RWPE2 (cell line): ENCODE measurements at regions not wholly inside any gene's neighbourhood (a gene's known extent, or its start where the extent isn't known, plus 50 kb on each side); places are given as distances from the start of the nearest gene placed in this dataset.

Experiments used
- ATAC-seq: fragments of 200-7000 bp; cut with Tn5 transposase; 3 replicates; pipeline ENCODE4 v1.9.1; 2021; ENCODE audit warnings: low read depth
- DNase-seq: peaks from one replicate; pipeline ENCODE4 v3.0.0-alpha.2; 2020; ENCODE audit warnings: low spot score
- H3K27ac ChIP-seq: fragments of 450-650 bp; 2 replicates; pipeline ENCODE4 v1.5.1; 2017; ENCODE audit warnings: mild to moderate bottlenecking; ENCODE audit not compliant: poor library complexity, severe bottlenecking
- H3K27me3 ChIP-seq: fragments of 250-450 bp; sonication (Bioruptor Pico); 2 replicates; pipeline ENCODE4 v1.5.1; 2021; ENCODE audit warnings: mild to moderate bottlenecking, moderate library complexity; ENCODE audit not compliant: insufficient read depth, poor library complexity, severe bottlenecking
- H3K36me3 ChIP-seq: fragments of 250-450 bp; sonication (Bioruptor Pico); 2 replicates; pipeline ENCODE4 v1.5.1; 2020; ENCODE audit warnings: low read depth, mild to moderate bottlenecking, moderate library complexity
- H3K4me1 ChIP-seq: fragments of 250-450 bp; sonication (Bioruptor Pico); 2 replicates; pipeline ENCODE4 v1.5.1; 2021; ENCODE audit warnings: mild to moderate bottlenecking, moderate library complexity; ENCODE audit not compliant: insufficient read depth, poor library complexity, severe bottlenecking
- H3K4me3 ChIP-seq: fragments of 250-450 bp; sonication (Bioruptor Pico); 2 replicates; pipeline ENCODE4 v1.5.1; 2021; ENCODE audit warnings: mild to moderate bottlenecking, moderate library complexity; ENCODE audit not compliant: severe bottlenecking
- H3K9me3 ChIP-seq: fragments of 250-450 bp; sonication (Bioruptor Pico); 2 replicates; pipeline ENCODE4 v1.5.1; 2021; ENCODE audit warnings: mild to moderate bottlenecking, moderate library complexity; ENCODE audit not compliant: severe bottlenecking
- CTCF ChIP-seq: fragments of 450-650 bp; IDR thresholded peaks from one replicate; pipeline ENCODE4 v1.5.1; 2017; ENCODE audit warnings: mild to moderate bottlenecking, moderate library complexity; ENCODE audit not compliant: poor library complexity, severe bottlenecking

- no peak for ATAC-seq
- TF ChIP-seq CTCF = no peak
- peaks cover 38% of the 10 kb centered on the region for H3K4me1 ChIP-seq
- DNase-seq = no peak
- H3K4me3 ChIP-seq = no peak overlapping the region
- H3K9me3 ChIP-seq = no peaks in the 10 kb centered on the region
- no peak overlapping the region for H3K27ac ChIP-seq
- H3K36me3 ChIP-seq = no peaks in the 10 kb centered on the region
- no peaks in the 10 kb centered on the region for H3K27me3 ChIP-seq
These were observed 156.0 kb downstream of the SIPA1L2 start for GRCh38 chr1:232473900-232474299.

- no peaks in the 10 kb centered on the region for H3K9me3 ChIP-seq
- DNase-seq = no peak
- no peaks in the 10 kb centered on the region for H3K27me3 ChIP-seq
- H3K4me3 ChIP-seq = no peak overlapping the region
- H3K4me1 ChIP-seq = peaks cover 35% of the 10 kb centered on the region
- no peak for TF ChIP-seq CTCF
- H3K27ac ChIP-seq = no peak overlapping the region
- no peaks in the 10 kb centered on the region for H3K36me3 ChIP-seq
- no peak for ATAC-seq
These were observed 156.6 kb downstream of the SIPA1L2 start for GRCh38 chr1:232473324-232473723.

- ATAC-seq = no peak
- H3K27ac ChIP-seq = no peak overlapping the region
- no peak for DNase-seq
- H3K27me3 ChIP-seq = no peaks in the 10 kb centered on the region
- no peaks in the 10 kb centered on the region for H3K36me3 ChIP-seq
- peaks cover 29% of the 10 kb centered on the region for H3K4me1 ChIP-seq
- TF ChIP-seq CTCF = no peak
- H3K4me3 ChIP-seq = no peak overlapping the region
- H3K9me3 ChIP-seq = no peaks in the 10 kb centered on the region
These were observed 157.4 kb downstream of the SIPA1L2 start for GRCh38 chr1:232472485-232473041.

GRCh38 chr1:232471250-232471649 lies 158.7 kb downstream of the SIPA1L2 start:
- TF ChIP-seq CTCF = no peak
- Histone ChIP-seq H3K36me3 (no peaks in the 10 kb centered on the region), H3K4me3 (no peak overlapping the region), H3K4me1 (peaks cover 19% of the 10 kb centered on the region), H3K27ac (no peak overlapping the region), H3K27me3 (no peaks in the 10 kb centered on the region), H3K9me3 (no peaks in the 10 kb centered on the region)
- no peak for ATAC-seq
- DNase-seq = no peak

GRCh38 chr1:232470711-232471110 lies 159.2 kb downstream of the SIPA1L2 start:
- no peak for DNase-seq
- no peaks in the 10 kb centered on the region for H3K27me3 ChIP-seq
- no peak overlapping the region for H3K27ac ChIP-seq
- H3K9me3 ChIP-seq = no peaks in the 10 kb centered on the region
- no peak for TF ChIP-seq CTCF
- no peak for ATAC-seq
- no peak overlapping the region for H3K4me3 ChIP-seq
- H3K4me1 ChIP-seq = peaks cover 19% of the 10 kb centered on the region
- no peaks in the 10 kb centered on the region for H3K36me3 ChIP-seq
